Astrocyte (in vitro differentiated cells and primary cell): ENCODE measurements at regions not wholly inside any gene's neighbourhood (a gene's known extent, or its start where the extent isn't known, plus 50 kb on each side); places are given as distances from the start of the nearest gene placed in this dataset.

Experiments used
- DNase-seq: peaks from one replicate; pipeline ENCODE4 v3.0.0-alpha.2; 2010; ENCODE audit warnings: low read depth
- FAIRE-seq: peaks from 2 replicates; lab custom pipeline; 2011; peaks lifted over from hg19 to GRCh38; lab: Jason Lieb, UNC
- H2AFZ ChIP-seq: 2 replicates; pipeline ENCODE4 v1.6.0; 2012; ENCODE audit warnings: low read depth, low read length, inconsistent platforms
- H3K27ac ChIP-seq: 2 replicates; pipeline ENCODE4 v1.5.1; 2011; ENCODE audit warnings: low read depth, low read length, inconsistent platforms
- H3K27me3 ChIP-seq: 2 replicates; pipeline ENCODE4 v1.6.0; 2011; ENCODE audit warnings: low read length, inconsistent platforms; ENCODE audit not compliant: insufficient read depth
- H3K36me3 ChIP-seq: 2 replicates; pipeline ENCODE4 v1.5.1; 2011; ENCODE audit warnings: low read length, inconsistent platforms; ENCODE audit not compliant: insufficient read depth
- H3K4me1 ChIP-seq: 2 replicates; pipeline ENCODE4 v1.5.1; 2011; ENCODE audit warnings: low read length, inconsistent platforms; ENCODE audit not compliant: insufficient read depth
- H3K4me2 ChIP-seq: 2 replicates; pipeline ENCODE4 v1.6.0; 2012; ENCODE audit warnings: low read length, inconsistent platforms
- H3K4me3 ChIP-seq: 2 replicates; pipeline ENCODE4 v1.5.1; 2011; ENCODE audit warnings: low read depth, mild to moderate bottlenecking, low read length, inconsistent platforms; ENCODE audit not compliant: insufficient read depth
- H3K79me2 ChIP-seq: 2 replicates; pipeline ENCODE4 v1.6.0; 2012; ENCODE audit warnings: mild to moderate bottlenecking, low read length, inconsistent platforms; ENCODE audit not compliant: insufficient read depth
- H3K9ac ChIP-seq: 2 replicates; pipeline ENCODE4 v1.6.0; 2012; ENCODE audit warnings: mild to moderate bottlenecking, low read length, inconsistent platforms
- H3K9me3 ChIP-seq: 2 replicates; pipeline ENCODE4 v1.5.1; 2012; ENCODE audit warnings: low read depth, mild to moderate bottlenecking, low read length, inconsistent platforms; ENCODE audit not compliant: insufficient read depth
- H4K20me1 ChIP-seq: 2 replicates; pipeline ENCODE4 v1.6.0; 2012; ENCODE audit warnings: low read length, inconsistent platforms; ENCODE audit not compliant: insufficient read depth
- H3K27ac Mint-ChIP-seq: one replicate; pipeline ENCODE4 v1.8.0; 2021; ENCODE audit warnings: mild to moderate bottlenecking, mixed read lengths; ENCODE audit not compliant: unreplicated experiment
- H3K27me3 Mint-ChIP-seq: one replicate; pipeline ENCODE4 v1.8.0; 2021; ENCODE audit warnings: low read depth, mixed read lengths; ENCODE audit not compliant: unreplicated experiment
- H3K36me3 Mint-ChIP-seq: one replicate; pipeline ENCODE4 v1.8.0; 2021; ENCODE audit warnings: low read depth, mixed read lengths; ENCODE audit not compliant: unreplicated experiment
- H3K4me1 Mint-ChIP-seq: one replicate; pipeline ENCODE4 v1.8.0; 2021; ENCODE audit warnings: low read depth, mixed read lengths; ENCODE audit not compliant: unreplicated experiment
- H3K4me3 Mint-ChIP-seq: one replicate; pipeline ENCODE4 v1.8.0; 2021; ENCODE audit warnings: mild to moderate bottlenecking, moderate library complexity, mixed read lengths; ENCODE audit not compliant: unreplicated experiment
- H3K9me3 Mint-ChIP-seq: one replicate; pipeline ENCODE4 v1.8.0; 2021; ENCODE audit warnings: mild to moderate bottlenecking, mixed read lengths; ENCODE audit not compliant: unreplicated experiment
- EZH2 ChIP-seq: IDR thresholded peaks from 2 replicates; pipeline ENCODE4 v1.6.1; 2012; ENCODE audit warnings: mild to moderate bottlenecking, low read length, inconsistent platforms; ENCODE audit not compliant: insufficient read depth
- TF ChIP-seq, protein P1 (sequence below): IDR thresholded peaks from 2 replicates; pipeline ENCODE4 v1.5.1; 2011; ENCODE audit warnings: low read depth, mild to moderate bottlenecking, inconsistent platforms, low read length, moderate library complexity; ENCODE audit not compliant: insufficient read depth

DNA sequence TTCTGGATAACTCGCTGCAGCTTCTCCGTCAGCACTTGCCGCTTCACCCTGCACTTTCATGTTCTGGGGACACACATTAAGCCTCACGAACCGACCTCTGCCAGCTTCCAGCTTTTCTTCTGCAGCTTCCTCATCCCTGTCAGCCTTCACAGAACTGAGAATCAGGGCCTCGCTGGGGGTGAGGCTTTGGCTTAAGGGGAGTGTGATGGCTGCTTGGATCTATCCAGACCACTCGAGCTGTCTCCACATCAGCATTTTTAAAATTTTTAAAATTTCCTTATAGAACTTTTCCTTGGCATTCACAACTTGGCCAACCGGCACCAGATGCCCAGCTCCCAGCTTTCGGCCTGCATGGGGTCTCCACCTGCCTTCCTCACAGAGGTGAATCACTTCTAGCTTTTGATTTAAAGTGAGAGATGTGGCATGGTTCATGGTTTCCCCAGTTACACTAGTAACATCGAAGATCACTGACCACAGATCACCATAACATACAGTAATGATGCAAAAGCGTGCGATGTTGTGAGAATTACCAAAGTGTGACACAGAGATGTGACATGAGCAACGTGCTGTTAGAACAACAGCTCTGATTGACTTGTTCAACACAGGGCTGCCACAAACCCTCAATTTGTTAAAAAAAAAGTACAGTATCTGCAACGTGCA lies 139.1 kb upstream of the C14orf180 start:
- H3K36me3 Mint-ChIP-seq = no peaks in the 10 kb centered on the region
- DNase-seq (no peak), FAIRE-seq (no peak)
- Histone ChIP-seq H3K4me3 (no peak overlapping the region), H3K27ac (no peak overlapping the region), H3K9me3 (no peaks in the 10 kb centered on the region), H3K9ac (no peak overlapping the region), H3K79me2 (no peaks in the 10 kb centered on the region), H3K4me2 (no peak overlapping the region), H4K20me1 (no peaks in the 10 kb centered on the region), H2AFZ (no peak overlapping the region), H3K4me1 (no peaks in the 10 kb centered on the region), H3K36me3 (no peaks in the 10 kb centered on the region), H3K27me3 (no peaks in the 10 kb centered on the region)
- TF ChIP-seq, protein P1, sequence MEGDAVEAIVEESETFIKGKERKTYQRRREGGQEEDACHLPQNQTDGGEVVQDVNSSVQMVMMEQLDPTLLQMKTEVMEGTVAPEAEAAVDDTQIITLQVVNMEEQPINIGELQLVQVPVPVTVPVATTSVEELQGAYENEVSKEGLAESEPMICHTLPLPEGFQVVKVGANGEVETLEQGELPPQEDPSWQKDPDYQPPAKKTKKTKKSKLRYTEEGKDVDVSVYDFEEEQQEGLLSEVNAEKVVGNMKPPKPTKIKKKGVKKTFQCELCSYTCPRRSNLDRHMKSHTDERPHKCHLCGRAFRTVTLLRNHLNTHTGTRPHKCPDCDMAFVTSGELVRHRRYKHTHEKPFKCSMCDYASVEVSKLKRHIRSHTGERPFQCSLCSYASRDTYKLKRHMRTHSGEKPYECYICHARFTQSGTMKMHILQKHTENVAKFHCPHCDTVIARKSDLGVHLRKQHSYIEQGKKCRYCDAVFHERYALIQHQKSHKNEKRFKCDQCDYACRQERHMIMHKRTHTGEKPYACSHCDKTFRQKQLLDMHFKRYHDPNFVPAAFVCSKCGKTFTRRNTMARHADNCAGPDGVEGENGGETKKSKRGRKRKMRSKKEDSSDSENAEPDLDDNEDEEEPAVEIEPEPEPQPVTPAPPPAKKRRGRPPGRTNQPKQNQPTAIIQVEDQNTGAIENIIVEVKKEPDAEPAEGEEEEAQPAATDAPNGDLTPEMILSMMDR = no peak
- no peak for TF ChIP-seq EZH2
- H3K27ac Mint-ChIP-seq = no peak overlapping the region
- H3K4me1 Mint-ChIP-seq = peaks cover 2% of the 10 kb centered on the region
- H3K4me3 Mint-ChIP-seq = no peak overlapping the region
- peaks cover 8% of the 10 kb centered on the region for H3K9me3 Mint-ChIP-seq
- peaks cover 40% of the 10 kb centered on the region for H3K27me3 Mint-ChIP-seq

DNA sequence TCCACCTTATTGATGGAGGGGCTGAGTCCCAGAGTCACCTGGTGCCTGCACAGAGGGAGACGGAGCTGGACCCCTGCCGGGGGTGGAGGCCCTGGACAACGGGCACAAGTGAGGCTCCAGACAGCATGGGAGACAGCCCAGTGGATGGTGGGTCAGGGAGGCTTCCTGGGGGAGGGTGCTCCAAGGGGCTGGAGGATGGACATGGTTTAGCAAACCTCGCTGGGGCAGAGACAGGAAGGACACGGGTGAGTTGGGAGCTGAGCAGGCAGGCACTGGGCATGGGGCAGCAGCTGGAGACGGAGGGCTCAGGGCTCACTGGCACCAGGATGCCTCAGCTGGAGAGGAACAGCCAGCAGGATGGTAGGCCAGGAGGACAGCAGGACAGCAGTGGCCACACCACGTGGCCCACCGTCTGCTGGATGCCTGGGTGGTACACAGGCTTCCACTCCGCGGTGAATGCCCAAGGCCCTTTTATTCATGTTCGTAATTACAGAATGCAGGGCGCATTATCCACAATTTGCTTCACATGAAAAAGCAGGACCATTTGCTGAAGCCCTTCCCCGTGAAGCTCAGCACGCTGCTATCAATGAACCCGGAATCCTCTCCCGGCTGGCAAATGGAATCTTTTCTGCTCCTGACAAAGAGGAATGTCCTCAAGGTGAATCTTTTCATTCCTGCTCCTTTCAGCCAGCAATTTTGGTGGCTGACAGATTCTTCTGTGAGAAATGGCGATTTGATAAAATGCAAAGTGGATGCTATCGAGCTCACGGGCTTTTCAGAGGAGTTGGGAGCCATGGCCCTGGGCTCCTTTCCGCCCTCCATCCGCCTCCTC lies 138.1 kb upstream of the C14orf180 start:
- FAIRE-seq (no peak), DNase-seq (no peak)
- H3K9me3 Mint-ChIP-seq = peaks cover 8% of the 10 kb centered on the region

More for the DNA sequence above, 138.1 kb upstream of the C14orf180 start:
- Mint-ChIP-seq H3K36me3 (no peaks in the 10 kb centered on the region), H3K4me1 (peaks cover under 1% of the 10 kb centered on the region), H3K27me3 (peaks cover 50% of the 10 kb centered on the region), H3K27ac (no peak overlapping the region), H3K4me3 (no peak overlapping the region)
- Histone ChIP-seq H3K36me3 (no peaks in the 10 kb centered on the region), H3K4me3 (no peak overlapping the region), H3K79me2 (no peaks in the 10 kb centered on the region), H3K27ac (no peak overlapping the region), H3K4me1 (no peaks in the 10 kb centered on the region), H3K27me3 (no peaks in the 10 kb centered on the region), H4K20me1 (no peaks in the 10 kb centered on the region), H3K9me3 (no peaks in the 10 kb centered on the region), H3K4me2 (no peak overlapping the region), H3K9ac (no peak overlapping the region), H2AFZ (no peak overlapping the region)
- TF ChIP-seq EZH2 = no peak
- TF ChIP-seq, protein P1 = no peak
